ENCODE measurements at regions not wholly inside any gene's neighbourhood (a gene's known extent, or its start where the extent isn't known, plus 50 kb on each side); places are given as distances from the start of the nearest gene placed in this dataset.

GRCh38 chr2:35503738-35504199, 851.8 kb upstream of the CRIM1 start:
- TF ChIP-seq CTCF (IDR thresholded peaks at IDR 0.05; ENCODE audit: low read depth, low read length, missing input control), result no peak
- TF ChIP-seq GABPA (IDR thresholded peaks at IDR 0.05 in 1 of 2, conservative IDR thresholded peaks at IDR 0.05 in 1 of 2), result no peak
